ENCODE measurements at regions not wholly inside any gene's neighbourhood (a gene's known extent, or its start where the extent isn't known, plus 50 kb on each side); places are given as distances from the start of the nearest gene placed in this dataset.

DNA sequence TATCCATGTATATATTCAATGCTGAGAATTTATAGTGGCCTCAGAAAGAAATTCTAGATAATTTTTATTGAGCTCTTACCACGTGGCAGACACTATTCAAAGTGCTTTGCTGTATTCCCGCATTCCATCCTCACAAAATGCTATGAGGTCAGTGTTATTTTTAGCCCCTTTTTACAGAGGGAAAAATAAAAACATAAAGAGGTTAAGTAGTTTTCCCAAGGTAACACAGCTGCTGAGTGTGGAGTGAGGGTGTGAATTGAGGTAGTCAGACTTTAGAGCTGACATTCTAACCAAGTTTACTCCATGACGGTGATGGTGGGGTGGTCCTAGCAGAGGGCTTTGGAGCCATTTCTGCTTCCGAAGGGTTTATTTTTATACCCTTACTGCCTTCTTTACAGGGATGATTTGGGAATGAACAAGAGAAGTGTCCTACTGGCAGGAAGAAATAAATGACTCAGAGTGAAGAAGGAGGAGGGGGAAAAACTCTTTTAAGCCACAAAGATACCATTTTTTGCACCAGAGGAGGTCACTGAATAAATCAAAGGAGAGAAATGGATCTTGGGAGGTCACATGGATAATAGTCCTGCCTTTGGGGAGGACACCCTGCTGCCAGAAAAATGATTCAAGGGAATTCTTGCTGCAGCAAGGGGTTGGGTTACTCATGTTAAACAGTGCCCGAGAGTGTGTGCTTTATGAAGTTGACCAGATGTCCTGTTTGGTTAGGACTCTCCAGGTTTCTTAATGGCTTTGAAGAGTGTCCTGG, 76.1 kb downstream of the HMHB1 start:
- no peaks in the 10 kb centered on the region for H3K9me3 ChIP-seq
- no peaks in the 10 kb centered on the region for H3K36me3 ChIP-seq
- no peak overlapping the region for H3K27ac ChIP-seq
- no peaks in the 10 kb centered on the region for H3K4me1 ChIP-seq
- TF ChIP-seq POLR2A (IDR thresholded peaks at IDR 0.05): no peak
- DNase-seq: no peak
- H3K4me3 ChIP-seq: no peak overlapping the region
- H3K27me3 ChIP-seq: no peaks in the 10 kb centered on the region

DNA sequence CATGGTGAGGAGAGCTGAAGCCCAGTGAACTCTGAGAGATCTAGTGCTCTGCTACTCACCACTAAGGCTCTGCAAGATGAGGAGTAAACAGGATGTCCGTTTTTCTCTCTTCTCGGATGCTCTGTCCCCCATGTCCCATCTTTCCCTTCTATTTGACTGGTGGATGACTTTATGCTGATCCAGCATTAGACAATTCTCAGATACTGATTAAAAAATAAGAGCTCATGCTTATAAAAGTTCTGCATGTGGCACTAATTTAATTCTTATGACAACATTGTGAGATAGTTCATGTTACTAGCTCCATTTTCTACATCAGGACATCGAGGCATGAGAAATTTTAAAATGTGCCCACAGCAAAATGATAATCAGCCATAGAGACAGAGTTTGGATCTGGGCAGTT, 77.0 kb downstream of the HMHB1 start:
- Histone ChIP-seq H3K4me3 (no peak overlapping the region), H3K27me3 (no peaks in the 10 kb centered on the region), H3K4me1 (no peaks in the 10 kb centered on the region), H3K36me3 (no peaks in the 10 kb centered on the region), H3K9me3 (no peaks in the 10 kb centered on the region), H3K27ac (no peak overlapping the region)
- DNase-seq: no peak
- TF ChIP-seq, protein P1, sequence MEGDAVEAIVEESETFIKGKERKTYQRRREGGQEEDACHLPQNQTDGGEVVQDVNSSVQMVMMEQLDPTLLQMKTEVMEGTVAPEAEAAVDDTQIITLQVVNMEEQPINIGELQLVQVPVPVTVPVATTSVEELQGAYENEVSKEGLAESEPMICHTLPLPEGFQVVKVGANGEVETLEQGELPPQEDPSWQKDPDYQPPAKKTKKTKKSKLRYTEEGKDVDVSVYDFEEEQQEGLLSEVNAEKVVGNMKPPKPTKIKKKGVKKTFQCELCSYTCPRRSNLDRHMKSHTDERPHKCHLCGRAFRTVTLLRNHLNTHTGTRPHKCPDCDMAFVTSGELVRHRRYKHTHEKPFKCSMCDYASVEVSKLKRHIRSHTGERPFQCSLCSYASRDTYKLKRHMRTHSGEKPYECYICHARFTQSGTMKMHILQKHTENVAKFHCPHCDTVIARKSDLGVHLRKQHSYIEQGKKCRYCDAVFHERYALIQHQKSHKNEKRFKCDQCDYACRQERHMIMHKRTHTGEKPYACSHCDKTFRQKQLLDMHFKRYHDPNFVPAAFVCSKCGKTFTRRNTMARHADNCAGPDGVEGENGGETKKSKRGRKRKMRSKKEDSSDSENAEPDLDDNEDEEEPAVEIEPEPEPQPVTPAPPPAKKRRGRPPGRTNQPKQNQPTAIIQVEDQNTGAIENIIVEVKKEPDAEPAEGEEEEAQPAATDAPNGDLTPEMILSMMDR (IDR thresholded peaks at IDR 0.05): no peak

DNA sequence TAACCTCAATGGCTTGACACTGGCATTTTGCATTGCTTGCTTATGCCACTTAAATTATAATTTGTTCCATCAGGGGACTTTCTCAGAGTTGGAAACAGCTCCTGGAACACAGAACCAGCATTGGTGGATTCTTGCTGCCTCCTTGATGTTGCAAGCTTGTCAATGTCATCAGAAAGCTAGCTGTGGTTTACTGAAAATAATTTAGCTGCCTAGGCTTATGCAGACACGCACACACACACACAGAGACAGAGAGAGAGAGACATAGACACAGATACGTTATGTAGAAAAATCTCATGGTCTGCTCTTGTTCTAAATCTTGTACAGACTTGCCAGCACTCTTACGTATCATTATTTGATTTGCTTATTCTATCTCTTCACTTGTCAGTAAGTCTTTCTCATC, 78.0 kb downstream of the HMHB1 start:
- no peak for DNase-seq
- TF ChIP-seq, protein P1 (IDR thresholded peaks at IDR 0.05): no peak
- TF ChIP-seq POLR2A (IDR thresholded peaks at IDR 0.05): no peak
- Histone ChIP-seq H3K9me3 (no peaks in the 10 kb centered on the region), H3K27me3 (no peaks in the 10 kb centered on the region), H3K4me1 (no peaks in the 10 kb centered on the region), H3K4me3 (no peak overlapping the region), H3K36me3 (no peaks in the 10 kb centered on the region), H3K27ac (no peak overlapping the region)

DNA sequence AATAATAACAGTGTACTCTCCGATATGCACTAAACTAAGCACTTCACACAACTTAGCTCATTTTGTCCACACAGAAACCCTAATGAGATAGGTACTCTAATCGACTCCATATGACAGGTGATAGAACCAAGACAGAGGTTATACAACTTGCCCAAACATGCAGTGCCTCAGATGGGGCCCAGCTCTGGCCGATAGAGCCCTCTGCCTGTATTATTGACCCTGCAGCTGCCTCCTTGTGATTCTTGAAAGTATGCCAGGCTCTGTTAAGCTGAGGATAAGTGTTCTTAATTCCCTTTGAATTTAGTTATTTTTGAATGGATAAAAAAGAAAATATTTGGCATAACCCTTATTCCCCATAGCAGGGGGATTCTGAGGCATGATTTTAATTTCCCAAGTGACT, 78.5 kb downstream of the HMHB1 start:
- no peak for DNase-seq
- TF ChIP-seq, protein P1 (IDR thresholded peaks at IDR 0.05): no peak
- no peak for TF ChIP-seq POLR2A (IDR thresholded peaks at IDR 0.05)
- Histone ChIP-seq H3K27ac (no peak overlapping the region), H3K4me1 (no peaks in the 10 kb centered on the region), H3K9me3 (no peaks in the 10 kb centered on the region), H3K36me3 (no peaks in the 10 kb centered on the region), H3K4me3 (no peak overlapping the region), H3K27me3 (no peaks in the 10 kb centered on the region)

DNA sequence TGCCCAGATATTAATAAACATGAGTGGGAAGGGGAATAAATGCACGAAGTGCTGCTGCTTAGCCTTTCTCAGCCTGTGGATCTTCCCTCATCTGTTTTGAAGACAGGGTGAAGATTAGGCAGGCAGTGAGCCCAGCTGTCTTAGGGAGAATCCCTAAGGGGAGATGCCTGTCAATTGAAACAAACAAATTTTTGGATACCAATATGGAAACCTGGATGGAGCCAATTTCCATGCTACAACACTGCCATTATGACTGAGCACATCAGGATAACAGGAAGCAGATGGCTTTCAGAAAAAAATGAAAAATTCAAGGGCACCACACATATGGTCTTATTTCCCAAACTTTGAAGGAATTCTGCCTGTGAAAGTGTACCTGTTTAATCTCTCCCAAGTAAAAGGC, 80.3 kb downstream of the HMHB1 start:
- H3K36me3 ChIP-seq: no peaks in the 10 kb centered on the region
- no peaks in the 10 kb centered on the region for H3K9me3 ChIP-seq
- no peak overlapping the region for H3K27ac ChIP-seq
- no peak overlapping the region for H3K4me3 ChIP-seq
- TF ChIP-seq, protein P1 (IDR thresholded peaks at IDR 0.05): no peak
- no peak for TF ChIP-seq POLR2A (IDR thresholded peaks at IDR 0.05)
- H3K4me1 ChIP-seq: no peaks in the 10 kb centered on the region
- H3K27me3 ChIP-seq: no peaks in the 10 kb centered on the region
- DNase-seq: no peak

DNA sequence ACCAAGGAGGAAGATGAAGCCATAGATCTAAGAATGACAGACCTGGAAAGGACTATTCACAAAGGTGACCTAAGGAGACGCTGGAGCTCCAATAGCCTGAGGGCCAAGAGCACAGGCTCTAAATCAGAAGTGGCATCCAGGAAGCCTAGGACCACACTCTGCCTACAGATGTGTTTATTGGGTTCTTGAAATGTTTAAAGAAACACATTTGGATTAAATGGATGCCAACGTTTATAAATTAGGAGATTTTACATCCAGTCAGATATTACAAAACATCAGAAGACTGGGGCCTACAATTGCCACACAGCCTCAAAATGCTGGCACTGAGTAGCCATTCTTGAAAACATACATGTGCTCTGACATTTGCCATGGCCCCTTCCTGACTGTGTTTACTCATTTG, 80.9 kb downstream of the HMHB1 start:
- DNase-seq: no peak
- Histone ChIP-seq H3K36me3 (no peaks in the 10 kb centered on the region), H3K27me3 (no peaks in the 10 kb centered on the region), H3K27ac (no peak overlapping the region), H3K4me3 (no peak overlapping the region), H3K9me3 (no peaks in the 10 kb centered on the region), H3K4me1 (no peaks in the 10 kb centered on the region)
- no peak for TF ChIP-seq POLR2A (IDR thresholded peaks at IDR 0.05)
- TF ChIP-seq, protein P1 (IDR thresholded peaks at IDR 0.05): no peak
